SKM-1 (cell line): ENCODE measurements at regions not wholly inside any gene's neighbourhood (a gene's known extent, or its start where the extent isn't known, plus 50 kb on each side); places are given as distances from the start of the nearest gene placed in this dataset.

Experiments used
- DNase-seq: peaks from one replicate; lab custom pipeline; 2025; ENCODE audit not compliant: unreplicated experiment; lab: John Stamatoyannopoulos, UW

DNA sequence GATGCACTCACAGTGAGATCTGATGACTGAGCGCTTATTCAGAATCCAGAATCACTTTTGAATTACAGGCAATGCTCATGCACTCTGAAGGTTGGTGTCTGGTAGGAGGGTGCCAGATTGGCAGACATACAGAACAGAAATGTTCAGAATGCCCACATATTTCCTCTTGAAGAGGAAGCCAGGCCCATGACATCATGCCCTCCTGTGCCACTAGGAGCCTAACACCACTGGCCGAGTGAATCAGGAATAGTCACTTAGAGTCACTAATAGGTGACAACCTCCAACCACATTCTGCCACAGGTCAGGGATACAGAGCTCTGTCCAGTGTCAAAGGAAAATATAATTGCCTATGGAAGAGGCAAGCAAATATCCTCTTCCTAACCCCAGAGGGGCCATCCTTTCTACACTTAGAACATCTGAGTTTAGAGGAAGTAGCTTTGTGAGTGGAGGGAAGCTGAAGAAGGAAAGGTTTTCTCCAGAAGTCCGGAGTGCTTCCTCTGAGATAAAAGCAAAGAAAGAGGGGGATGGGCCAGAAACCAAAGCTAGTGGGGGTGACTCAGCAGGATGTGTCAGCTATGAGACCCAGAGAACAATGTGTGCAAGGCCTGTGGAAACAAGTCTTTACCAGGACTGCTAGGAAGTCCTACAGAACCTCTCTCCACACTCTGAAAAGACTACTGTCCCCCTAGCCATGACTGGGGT is 838.8 kb downstream of the GRID1 start:
- no peak for DNase-seq

DNA sequence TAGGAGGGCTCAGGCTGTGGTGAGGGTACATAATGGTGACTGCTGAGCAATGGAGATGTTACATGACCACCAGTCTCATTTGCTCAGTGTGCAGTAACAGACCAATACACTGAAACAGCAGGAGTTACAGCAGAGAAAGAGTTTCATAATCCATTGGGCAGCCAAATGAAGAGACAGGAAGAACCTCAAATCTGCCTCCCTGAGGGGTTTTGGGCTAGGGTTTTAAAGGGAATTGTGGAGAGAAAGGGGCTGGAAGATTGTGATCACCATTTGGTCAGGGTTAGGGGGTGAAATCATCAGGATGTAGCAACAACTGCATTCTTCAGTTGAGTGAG is 838.3 kb downstream of the GRID1 start:
- no peak for DNase-seq

DNA sequence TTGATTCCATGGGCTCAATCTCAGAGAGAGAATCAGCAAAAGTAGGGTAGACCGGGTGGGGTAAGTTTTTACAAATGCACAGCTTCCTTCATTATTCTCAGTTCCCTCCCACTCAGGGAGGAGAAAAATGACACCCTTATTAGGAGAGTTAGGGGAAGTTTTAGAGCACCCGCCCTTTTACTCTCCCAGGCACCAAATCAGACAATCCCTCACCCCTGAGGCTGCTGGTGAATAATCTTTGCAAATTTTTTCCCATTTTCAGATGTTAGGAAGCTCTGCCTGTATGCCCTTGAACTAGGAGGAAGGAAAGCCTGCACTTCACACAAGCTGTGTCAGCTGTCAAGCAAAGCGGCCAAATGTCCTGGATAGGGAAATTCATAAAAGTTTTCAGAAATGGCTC is 834.9 kb downstream of the GRID1 start:
- no peak for DNase-seq

DNA sequence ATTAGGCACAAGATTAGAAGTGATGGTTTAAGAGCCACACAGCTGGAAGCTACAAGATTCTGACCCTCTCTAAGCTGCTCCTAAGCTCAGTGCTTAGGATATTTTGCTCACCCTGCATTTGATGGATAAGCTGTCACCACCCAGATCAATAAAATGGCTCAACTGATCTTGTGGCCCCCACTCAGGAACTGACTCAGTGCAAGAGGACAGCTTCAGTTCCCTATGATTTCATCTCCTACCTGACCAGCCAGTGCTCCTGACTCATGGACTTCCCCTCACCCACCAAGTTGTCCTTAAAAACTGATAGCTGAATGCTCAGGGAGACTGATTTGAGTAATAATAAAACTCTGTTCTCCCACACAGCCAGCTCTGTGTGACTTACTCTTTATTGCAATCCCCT is 833.8 kb downstream of the GRID1 start:
- DNase-seq = no peak

DNA sequence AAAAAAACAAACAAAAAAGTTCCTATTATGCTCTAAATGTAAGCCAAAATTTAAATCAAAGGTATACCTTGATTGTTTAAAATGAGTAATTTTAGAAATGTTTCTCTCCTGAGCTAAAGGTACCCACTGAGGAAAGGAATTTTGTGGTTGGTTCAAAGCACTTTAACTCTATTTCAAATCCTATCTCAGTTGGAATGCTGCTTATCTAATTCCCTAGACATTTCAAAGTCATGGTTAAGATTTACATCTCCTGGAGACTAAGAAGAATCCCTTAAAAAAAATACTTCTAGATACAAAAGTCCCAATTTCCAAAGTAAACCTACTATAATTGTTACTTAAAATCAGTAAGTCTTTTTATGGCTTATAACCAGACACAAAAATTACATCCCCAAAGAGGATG is 830.7 kb downstream of the GRID1 start:
- DNase-seq = no peak

DNA sequence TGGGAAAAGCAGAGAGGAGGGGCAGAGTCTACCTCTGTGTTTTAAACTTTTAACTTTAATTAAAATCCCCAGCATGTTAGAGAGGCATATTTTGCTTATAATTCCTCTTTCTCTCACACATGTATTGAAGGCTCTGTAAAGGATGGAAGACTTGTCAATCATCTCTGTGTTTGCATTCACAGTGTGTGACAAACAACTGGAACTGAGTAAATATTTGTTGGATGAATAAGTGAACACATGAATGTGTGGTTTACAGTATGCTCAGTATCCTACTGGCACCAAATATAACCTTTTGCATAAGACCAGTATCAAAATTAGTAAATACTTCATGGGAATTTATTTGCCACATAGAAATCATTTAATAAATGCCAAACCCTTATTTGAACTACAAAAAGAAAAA is 829.0 kb downstream of the GRID1 start:
- no peak for DNase-seq

DNA sequence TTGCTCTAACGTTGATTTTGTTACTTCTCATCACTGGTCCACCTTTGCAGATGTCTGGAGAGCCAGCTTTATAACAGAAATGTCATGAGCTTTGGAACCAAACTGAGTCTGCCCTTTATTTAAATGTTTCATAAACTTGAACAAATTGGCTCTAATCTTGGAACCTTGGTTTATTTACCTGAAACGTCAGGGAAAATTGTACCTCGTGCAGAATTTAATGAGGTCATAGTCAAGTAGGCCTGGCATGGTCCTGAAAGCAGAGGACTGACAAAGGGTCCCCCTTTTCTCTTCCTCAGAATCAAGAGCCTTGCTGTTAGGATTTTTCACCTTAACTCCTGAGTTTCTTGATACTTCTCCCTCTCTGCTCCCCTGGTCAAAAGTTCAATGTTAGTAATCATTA is 828.0 kb downstream of the GRID1 start:
- no peak for DNase-seq

DNA sequence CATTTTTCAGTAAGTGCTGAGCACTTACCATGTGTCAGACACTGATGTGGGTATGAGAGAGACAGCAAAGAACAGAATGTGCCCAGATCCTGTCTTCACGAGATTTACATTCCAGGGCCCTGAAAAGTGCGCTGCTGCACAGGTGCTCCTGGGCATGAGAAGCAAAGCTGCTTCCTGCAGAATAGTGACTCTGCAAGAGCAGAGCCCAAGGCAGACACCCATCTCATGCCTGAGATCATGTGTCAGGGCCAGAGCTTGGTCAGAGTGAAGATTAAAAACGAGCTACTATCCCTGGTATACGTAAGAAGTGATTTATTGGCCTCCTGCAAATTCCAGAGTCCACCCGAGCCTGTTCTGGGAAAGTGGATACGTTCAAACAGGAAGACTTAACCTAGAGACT is 824.4 kb downstream of the GRID1 start:
- DNase-seq = no peak

DNA sequence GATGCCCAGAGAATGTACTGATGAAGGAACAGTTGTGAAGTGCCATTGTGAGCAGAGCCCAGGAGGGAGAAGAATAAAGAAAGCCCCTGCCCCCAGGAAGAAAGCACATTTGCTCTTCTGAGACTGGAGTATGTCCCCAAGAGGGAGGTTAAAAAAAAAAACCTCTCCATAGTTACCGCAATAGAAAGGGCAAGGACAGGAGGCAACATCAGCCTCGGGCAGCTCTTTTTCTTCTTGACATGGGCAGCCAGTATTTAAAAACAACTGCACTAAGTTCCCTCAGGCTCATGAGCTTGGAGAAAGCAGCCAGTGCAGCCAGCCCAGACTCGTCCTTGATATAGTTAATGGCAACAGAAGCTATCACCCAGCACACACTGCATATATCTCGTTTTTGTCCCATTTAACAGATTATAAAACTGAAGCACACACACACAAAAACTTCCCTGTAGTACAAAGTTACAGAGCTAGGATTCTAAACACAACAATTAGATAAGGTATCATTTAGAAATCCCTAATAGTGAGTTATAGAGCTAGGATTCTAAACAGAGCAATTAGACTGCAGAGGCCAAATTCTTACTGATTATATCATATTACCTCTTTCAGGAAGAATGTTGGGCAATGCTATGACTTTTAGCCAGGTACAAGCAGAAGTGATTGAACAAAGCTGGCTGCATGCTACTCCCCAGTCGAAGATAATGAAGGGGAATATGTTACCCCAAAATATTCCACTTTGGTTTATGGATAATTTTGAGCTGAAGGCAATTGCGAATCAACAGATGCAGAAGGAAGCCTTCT is 823.5 kb downstream of the GRID1 start:
- no peak for DNase-seq

DNA sequence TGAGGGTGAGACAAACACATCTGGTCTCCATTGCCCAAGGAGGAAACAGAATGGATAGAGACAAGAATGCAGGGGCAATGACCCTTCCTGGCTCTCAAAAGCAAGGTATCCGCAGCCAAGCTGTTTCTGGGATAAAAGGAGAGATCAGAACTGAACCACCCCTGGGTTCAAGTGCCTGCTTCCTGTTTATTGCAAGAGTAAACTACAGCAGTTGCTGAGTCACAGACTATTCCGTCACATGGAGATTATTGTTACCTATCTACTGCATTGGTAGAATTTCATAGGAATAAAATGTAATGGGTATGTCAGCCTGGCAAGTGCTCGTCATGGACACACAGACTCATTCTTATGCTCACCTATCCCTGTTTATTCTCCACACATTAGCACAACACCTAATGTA is 821.6 kb downstream of the GRID1 start:
- no peak for DNase-seq

DNA sequence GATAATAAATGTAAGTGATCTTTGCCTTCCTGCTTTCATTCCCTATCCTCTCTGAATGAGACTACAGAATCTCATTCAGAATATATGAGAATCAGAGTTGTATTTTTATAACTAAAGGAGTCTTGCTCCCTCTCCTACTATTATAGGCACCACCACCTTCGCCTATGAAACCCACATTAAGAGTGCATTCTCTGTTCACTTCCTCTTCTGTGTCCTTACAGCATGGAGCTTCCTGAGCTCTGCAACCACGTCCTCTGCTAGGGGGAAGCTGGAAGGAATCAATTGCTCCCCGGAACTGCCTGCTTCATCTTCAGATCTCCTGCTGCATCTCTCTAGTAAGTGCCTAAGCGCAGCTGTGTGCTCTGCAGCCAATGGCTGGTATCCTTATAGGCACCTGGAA is 820.7 kb downstream of the GRID1 start:
- DNase-seq = peak; percentile 90

DNA sequence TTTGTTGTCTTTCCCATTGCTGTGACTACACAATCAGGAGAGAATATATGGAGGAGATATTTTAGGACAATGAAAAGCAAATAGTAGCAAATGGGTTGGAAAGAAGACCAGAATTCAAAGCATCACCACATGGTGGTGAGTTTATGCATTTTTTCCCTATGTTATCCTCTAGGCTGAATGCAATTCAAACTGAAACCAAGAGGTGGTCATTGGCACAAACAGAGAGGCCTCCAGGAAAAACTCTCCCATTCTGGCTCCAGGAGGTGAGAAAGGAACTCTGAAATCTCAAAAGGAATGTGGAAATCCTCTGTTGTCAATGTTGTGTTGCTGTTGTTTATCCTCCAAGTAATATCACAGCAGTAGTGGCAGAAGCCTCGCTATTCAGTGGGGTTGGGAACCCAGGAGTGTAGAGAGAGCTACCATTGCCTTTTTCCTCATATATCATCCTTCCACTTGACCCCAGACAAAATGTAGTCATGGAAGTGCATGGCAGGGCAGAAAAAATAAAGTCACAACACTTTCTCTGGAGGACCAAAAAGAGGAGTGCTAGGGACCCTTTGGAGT is 819.1 kb downstream of the GRID1 start:
- DNase-seq = no peak

DNA sequence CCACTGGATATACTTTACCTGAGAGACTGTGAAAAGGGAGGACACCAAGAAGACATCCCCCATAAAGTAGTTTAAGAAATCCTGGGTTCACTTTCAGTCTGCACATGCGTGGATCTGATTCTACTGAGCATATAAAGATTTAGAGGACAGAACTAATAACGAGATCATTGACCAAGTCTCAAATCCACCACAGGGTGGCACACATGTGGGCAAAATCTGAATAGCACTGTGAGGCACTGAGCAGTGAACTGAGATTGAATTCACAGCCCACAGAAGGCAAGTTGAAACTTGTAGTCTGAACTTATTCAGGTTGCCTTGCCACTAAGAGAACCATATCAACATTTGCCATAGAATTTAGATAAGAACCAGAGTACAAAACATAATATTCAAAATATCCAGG is 818.6 kb downstream of the GRID1 start:
- DNase-seq = peak; percentile 31
